Mononuclear cell (primary cell): ENCODE measurements at regions not wholly inside any gene's neighbourhood (a gene's known extent, or its start where the extent isn't known, plus 50 kb on each side); places are given as distances from the start of the nearest gene placed in this dataset.
"Not testable (repeated sequence)": the region's sequence is repeated elsewhere in the genome, so short reads cannot be mapped to it uniquely, and the experiment has no call there.

ENCODE experiments used
- H3K27me3 ChIP-seq: 2 replicates; pipeline ENCODE4 v1.6.0; 2011; ENCODE audit warnings: low read length, control low read depth; ENCODE audit not compliant: insufficient read depth
- H3K4me1 ChIP-seq: 2 replicates; pipeline ENCODE4 v1.5.1; 2011; ENCODE audit warnings: mild to moderate bottlenecking, low read length, control low read depth; ENCODE audit not compliant: insufficient read depth
- H3K4me3 ChIP-seq: 2 replicates; pipeline ENCODE4 v1.5.1; 2011; ENCODE audit warnings: mild to moderate bottlenecking, low read length, moderate library complexity
- H3K9me3 ChIP-seq: 2 replicates; pipeline ENCODE4 v1.5.1; 2011; ENCODE audit warnings: low read depth, mild to moderate bottlenecking, control low read depth, low read length

DNA sequence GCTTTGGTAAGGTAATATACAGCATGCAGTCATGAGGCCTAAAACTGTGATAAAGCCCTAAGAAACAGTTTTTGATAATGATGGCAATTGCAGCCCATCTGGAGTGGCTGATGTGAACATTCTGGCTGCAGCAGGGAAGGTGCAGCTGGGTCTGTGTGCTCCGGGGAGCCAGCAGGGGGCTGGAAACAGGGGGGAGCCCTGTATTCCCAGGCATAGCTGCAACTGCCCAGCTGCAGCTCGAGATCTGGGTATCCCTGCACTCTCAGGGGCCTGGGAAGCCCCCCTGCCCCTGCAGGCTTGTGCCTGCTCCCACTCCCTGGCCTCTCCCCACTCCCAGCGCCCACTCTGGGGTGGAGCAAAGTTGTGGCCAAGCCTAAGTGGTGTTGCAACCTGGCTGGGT, 95.6 kb downstream of the RRAGB start:
- Histone ChIP-seq H3K4me1 (no peaks in the 10 kb centered on the region), H3K27me3 (no peaks in the 10 kb centered on the region), H3K4me3 (no peak overlapping the region), H3K9me3 (no peaks in the 10 kb centered on the region)

DNA sequence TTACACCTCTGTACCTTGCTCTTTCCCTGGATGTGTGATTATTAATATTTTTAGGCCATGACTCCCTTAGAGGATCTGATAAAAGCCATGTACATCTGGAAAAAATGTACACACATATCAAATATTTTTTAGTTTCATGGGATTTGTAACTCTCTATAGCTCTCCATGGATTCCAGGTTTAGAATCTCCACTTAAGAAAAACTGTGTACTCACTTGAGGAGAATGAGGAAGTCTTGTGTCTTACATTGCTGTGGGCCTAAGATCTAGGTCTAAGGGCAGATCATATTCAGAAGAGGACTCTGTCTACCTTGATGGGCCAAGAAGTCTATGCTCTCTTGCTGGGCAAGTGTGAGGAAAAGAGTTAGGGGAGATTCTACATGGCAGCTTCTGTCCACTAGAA, 98.0 kb downstream of the RRAGB start:
- Histone ChIP-seq H3K4me1 (no peaks in the 10 kb centered on the region), H3K27me3 (no peaks in the 10 kb centered on the region), H3K9me3 (no peaks in the 10 kb centered on the region), H3K4me3 (no peak overlapping the region)

DNA sequence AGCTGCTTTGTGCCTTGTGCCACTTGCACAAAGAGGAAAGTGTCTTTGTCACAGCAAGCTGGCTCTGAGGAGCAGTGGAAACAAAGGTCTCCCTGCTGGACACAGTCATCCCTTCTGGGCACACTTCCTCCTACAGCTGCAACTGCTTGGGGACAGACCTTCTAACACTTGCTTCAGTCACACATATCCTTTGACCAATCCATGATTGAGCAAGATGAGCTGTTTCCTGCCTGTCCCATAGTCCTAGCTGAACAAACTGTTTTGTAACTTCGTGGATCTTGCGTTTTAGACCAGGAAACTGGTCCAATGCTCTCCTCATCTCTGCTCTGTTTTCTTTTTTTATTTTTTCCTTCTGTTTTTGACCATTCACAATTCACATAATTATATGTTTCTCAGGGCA, 98.5 kb downstream of the RRAGB start:
- Histone ChIP-seq H3K9me3 (no peaks in the 10 kb centered on the region), H3K27me3 (no peaks in the 10 kb centered on the region), H3K4me1 (no peaks in the 10 kb centered on the region), H3K4me3 (no peak overlapping the region)

DNA sequence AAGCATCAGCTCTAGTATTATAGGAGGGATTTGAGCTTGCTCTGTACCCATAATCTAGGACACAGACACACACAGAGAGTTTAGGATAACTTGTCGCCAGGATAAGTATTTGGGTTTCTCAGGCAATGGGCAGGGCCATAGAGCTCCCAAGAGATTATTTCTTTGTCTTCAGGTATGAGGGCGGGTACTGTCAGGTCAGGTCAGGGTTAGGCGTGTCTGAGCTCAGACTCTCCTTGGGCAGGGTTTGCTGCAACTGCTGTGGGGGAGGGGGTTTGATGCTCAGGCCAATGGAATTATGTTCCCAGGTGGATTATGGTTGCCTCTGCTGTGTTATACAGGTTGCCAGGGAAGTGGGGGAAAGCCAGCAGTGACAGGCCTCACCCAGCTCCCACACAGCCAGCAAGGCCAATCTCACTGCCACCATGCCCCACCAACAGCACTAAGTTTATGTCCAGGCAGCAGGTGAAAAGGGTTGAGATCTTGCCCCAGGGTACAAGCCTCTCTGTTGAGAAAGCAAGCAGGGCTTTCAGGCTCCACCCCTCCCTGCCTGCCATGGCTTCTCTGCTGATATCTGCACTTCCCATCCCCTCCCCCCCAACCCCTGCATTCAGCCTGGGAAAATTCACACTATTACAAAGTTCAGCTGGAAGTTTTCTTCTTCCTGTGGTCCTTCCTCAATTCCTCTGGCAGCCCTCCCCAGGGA, 101.3 kb downstream of the RRAGB start:
- Histone ChIP-seq H3K27me3 (no peaks in the 10 kb centered on the region), H3K4me3 (no peak overlapping the region), H3K4me1 (no peaks in the 10 kb centered on the region), H3K9me3 (no peaks in the 10 kb centered on the region)

DNA sequence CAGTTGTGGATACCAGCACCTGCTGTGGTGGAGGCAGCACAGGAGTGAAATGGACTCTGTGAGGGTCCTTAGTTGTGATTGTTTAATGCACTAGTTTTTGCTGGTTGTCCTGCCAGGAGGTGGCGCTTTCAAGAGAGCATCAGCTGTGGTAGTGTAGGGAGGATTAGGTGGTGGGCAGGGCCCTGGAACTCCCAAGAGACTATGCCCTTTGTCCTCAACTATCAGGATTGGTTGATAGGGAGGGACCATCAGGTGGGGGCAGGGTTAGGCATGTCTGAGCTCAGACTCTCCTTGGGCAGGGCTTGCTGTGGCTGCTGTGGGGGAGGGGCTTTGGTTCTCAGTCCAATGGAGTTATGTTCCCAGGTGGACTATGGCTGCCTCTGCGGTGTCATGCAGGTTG, 121.9 kb downstream of the RRAGB start:
- Histone ChIP-seq H3K4me1 (no peaks in the 10 kb centered on the region), H3K4me3 (no peak overlapping the region), H3K27me3 (no peaks in the 10 kb centered on the region), H3K9me3 (no peaks in the 10 kb centered on the region)

DNA sequence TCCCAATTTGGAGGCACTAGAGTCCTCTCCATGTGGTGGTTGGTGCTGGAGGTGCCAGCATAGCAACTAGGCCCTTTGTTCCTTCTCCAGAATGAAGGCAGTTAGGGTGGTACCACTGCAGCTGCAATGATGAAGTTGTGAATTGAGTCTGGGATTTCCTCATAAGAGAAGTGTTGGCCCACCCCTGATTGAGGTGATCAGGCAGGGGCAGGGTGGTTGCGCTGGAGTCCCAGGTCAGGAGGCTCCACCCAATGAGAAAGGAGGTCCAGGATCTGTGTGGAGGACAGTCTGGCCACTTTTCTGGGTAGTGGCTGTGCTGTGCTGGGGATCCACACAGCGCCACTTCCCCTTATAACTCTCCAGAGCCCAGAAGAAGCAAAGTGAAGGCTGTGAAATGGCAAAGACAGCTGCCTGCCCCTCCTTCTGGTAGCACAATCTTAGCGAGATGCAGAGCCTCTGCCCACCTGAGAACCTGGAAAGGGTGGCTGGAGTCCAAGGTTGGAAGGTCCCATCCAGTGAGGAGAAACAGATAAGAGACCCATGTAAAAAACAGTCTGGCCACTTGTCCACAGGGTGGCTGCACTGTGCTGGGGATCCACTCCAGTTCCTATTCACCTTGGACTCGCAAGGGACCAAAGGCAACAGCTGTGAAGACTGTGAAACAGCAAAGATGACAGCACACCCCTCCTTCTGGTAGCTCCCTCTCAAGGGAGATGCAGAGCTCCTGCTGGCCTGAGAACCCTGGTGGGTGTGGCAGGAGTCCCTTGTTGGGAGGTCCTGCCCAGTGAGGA, 124.6 kb downstream of the RRAGB start:
- no peaks in the 10 kb centered on the region for H3K4me1 ChIP-seq
- H3K4me3 ChIP-seq, result no peak overlapping the region
- H3K27me3 ChIP-seq, result no peaks in the 10 kb centered on the region

DNA sequence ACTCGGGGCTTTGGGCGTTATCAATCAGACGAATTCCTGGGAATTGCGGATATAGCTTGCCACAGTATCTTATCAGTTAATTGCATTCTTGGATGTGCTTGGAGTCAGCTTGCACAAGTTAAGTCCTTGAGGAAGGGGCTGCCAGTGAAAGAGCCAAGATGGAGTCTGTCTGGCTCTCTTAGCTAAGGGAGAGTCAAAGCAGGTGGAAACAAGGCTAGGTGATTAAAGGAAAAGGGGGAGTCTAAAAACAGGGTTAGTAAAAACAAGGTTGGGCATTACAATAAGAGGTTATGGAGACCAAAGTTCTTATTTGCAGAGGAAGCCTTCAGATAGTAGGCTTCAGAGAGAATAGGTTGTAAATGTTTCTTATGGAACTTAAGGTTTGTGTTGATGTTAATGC, 149.2 kb downstream of the RRAGB start:
- H3K4me1 ChIP-seq, H3K9me3 ChIP-seq, H3K27me3 ChIP-seq, H3K4me3 ChIP-seq: not testable (repeated sequence)

More for the DNA sequence above, 124.6 kb downstream of the RRAGB start:
- no peaks in the 10 kb centered on the region for H3K9me3 ChIP-seq

DNA sequence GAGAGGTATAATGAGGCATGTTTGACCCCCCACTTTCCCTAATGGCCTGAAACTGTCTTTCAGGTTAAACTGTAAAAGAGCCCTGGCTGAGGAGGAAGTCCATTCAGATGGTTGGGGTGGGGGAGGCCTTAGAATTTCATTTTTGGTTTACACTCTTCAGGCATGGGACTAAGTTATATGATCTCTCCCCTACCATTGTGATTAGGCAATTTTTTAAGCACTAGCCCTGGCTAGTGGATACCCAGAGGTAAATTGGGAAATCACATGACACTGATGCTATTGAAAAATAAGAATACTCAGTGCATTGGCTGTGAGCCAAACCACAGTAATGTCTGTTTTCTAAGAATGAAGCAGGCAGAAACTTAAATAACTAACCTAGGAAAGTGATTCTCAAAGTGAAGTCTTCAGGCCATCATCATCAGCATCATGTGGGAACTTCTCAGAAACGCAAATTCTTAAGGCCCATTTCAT, 149.7 kb downstream of the RRAGB start:
- H3K27me3 ChIP-seq, result no peaks in the 10 kb centered on the region
- no peaks in the 10 kb centered on the region for H3K4me1 ChIP-seq
- no peaks in the 10 kb centered on the region for H3K9me3 ChIP-seq
- H3K4me3 ChIP-seq, result no peak overlapping the region

DNA sequence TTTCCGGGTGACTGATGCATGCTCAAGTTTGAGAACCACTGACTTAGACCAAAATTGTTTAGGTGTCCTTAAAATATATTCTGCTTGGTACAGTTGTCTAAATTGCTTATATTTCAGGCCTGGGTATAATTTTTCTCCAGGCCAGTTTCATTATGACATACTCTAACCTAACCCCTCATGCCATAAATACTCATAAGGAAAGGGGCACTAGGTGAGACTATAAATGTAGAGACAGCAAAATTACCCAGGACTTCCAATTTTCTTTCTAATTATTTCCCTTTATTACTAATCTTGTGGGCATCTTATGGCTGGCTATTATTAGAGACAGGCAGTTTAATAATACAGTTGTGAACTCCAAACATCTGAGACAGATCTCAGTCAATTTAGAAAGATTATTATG, 150.2 kb downstream of the RRAGB start:
- Histone ChIP-seq H3K4me3 (no peak overlapping the region), H3K9me3 (no peaks in the 10 kb centered on the region), H3K4me1 (no peaks in the 10 kb centered on the region), H3K27me3 (no peaks in the 10 kb centered on the region)

DNA sequence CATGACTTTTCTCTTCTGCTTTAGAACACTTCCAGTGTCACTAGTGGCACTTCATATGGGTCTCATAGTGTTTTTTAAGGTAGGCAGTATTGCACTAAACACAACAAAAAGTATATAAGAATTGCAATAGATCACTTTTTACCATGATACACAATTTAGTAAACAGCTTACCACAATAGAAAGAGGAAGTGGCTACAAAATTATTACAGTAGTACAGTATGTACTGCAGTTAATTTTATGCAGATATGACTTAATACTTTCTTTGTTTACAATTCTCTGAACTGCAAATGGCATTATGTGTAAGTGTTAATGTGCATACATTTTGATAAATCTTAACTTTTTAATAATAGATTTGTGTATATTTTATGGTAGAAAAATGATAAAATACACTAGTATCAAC, 157.3 kb downstream of the RRAGB start:
- H3K27me3 ChIP-seq, result no peaks in the 10 kb centered on the region
- no peak overlapping the region for H3K4me3 ChIP-seq
- H3K4me1 ChIP-seq, result no peaks in the 10 kb centered on the region
- H3K9me3 ChIP-seq, result no peaks in the 10 kb centered on the region

DNA sequence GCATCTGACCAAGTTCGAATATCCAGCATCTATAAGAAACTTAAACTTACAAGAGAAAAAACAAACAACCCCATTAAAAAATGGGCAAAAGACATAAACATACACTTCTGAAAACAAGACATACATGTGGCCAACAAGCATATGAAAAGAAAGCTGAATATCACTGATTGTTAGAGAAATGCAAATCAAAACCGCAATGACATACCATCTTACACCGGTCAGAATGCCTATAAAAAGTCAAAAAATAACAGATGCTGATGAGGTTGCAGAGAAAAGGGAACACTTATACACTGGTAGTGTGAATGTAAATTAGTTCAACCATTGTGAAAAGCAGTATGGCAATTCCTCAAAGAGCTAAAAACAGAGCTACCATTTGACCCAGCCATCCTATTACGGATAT, 166.0 kb downstream of the RRAGB start:
- H3K9me3 ChIP-seq, H3K4me1 ChIP-seq, H3K4me3 ChIP-seq, H3K27me3 ChIP-seq: not testable (repeated sequence)

DNA sequence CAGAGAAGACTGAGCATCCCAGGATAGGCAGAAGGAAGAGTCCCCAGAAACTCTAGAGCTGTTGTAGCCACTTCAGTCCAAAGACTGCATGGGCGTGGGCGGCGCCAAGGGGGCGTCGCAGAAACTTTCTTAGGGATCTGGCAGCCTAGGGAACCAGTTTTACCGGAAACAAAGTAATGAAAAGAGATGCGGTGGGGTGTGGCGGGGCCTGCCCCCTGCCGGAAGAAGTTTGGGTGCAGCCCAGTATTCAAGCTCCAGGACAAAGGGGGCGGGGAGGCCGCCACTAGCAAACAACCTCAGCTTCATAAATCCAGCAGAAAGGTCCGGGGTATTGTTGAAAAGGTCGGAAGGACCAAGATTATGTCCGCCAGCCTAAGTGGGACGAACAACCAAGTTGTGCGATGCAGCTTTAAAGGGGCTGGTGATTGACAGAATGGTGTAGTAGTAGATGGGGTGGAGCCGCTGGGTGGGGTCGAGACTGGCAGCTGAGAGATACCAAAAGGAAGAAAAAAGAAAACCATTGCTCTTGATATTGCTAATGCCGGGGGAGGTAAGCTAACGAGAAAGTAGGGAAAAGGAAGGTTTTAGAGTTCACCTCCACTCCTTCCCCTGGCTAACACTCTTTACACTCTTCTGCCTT, 190.5 kb downstream of the RRAGB start:
- Histone ChIP-seq H3K9me3 (no peaks in the 10 kb centered on the region), H3K4me1 (no peaks in the 10 kb centered on the region), H3K27me3 (no peaks in the 10 kb centered on the region), H3K4me3 (peak overlapping the region; percentile 55)

DNA sequence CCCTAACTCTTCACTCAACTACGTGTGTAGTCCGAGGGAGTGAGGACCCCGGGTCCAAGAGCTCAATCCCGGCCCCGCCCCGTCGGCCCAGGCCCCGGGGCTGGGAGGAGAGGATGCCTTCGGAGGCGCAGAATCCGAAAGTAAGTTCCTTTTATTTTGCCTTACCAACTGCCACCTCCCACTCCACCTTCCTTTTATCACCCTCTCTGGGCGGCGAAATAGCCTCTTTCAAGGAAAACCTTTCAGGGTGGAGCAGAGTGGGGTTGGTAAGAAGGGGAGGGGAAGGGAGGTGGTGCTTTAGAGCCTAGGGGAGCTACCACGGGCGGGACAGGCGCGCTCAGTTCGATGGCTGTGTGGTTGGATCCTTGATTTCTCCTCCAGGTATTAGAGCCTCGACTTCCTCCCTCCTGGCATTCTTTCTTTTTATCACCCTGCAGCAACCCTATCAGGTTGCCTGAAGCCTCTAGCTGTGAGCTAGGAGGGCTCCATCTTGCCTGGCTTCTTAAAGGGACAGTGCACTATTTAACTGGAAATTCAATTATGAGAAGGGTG, 191.2 kb downstream of the RRAGB start:
- no peaks in the 10 kb centered on the region for H3K27me3 ChIP-seq
- no peaks in the 10 kb centered on the region for H3K9me3 ChIP-seq
- peak overlapping the region; percentile 55 for H3K4me3 ChIP-seq
- H3K4me1 ChIP-seq, result no peaks in the 10 kb centered on the region

DNA sequence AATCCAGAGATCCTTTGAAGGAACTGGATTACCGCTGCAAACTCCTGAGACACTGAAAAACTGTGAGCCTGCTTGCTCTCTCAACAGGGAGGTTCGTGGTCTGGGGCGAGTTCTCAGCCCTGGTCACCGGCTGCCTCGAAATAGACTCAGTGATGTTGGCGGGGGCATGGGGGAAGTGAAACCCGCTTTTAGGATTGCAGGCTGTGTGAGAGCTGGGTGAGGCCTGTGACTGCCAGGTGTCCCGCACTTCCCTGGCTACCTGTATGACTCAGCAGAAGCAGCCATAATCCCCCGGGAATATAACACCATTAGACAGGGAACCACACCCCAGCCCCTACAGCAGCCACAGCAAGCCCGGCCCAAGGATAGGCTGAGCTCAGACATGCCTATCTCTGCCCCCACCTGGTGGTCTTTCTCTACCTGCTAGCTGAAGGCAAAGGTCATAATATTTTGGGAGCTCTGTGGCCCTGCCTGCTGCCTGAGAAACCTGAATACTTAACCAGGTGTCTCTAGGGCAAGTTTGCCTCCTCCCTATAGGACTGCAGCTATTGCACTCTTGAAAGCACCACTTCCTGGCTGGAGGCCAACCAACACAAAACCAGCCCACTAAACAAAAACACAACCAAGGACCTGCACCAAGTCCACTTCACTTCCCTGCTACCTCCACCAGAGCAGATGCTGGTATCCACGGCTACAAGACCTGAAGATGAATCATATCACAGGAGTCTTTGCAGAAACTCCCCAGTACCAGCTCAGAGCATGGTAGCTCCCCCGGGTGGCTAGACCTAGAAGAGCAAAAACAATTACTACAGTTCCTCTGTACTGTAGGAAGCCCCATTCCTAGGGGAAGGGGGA, 202.0 kb downstream of the RRAGB start:
- H3K9me3 ChIP-seq, result no peaks in the 10 kb centered on the region
- no peak overlapping the region for H3K4me3 ChIP-seq
- H3K4me1 ChIP-seq, result no peaks in the 10 kb centered on the region
- no peaks in the 10 kb centered on the region for H3K27me3 ChIP-seq
